Mammary epithelial cell (primary cell): ENCODE measurements at regions not wholly inside any gene's neighbourhood (a gene's known extent, or its start where the extent isn't known, plus 50 kb on each side); places are given as distances from the start of the nearest gene placed in this dataset.

ENCODE experiments used
- EZH2 ChIP-seq: IDR thresholded peaks from 2 replicates; pipeline ENCODE4 v1.6.1; 2012; ENCODE audit warnings: low read length, inconsistent platforms, borderline replicate concordance
- TF ChIP-seq, protein P1 (sequence below), 2 donors: IDR thresholded peaks in 1 of 2; conservative IDR thresholded peaks in 1 of 2; 2 replicates each; pipeline ENCODE4 v1.5.1; 2011 to 2012; ENCODE audit warnings: inconsistent platforms in 2 of 2, low read length in 2 of 2, mild to moderate bottlenecking in 2 of 2, control low read depth in 1 of 2, low read depth in 1 of 2; ENCODE audit not compliant: insufficient read depth in 1 of 2; ENCODE audit errors: extremely low read depth in 1 of 2

DNA sequence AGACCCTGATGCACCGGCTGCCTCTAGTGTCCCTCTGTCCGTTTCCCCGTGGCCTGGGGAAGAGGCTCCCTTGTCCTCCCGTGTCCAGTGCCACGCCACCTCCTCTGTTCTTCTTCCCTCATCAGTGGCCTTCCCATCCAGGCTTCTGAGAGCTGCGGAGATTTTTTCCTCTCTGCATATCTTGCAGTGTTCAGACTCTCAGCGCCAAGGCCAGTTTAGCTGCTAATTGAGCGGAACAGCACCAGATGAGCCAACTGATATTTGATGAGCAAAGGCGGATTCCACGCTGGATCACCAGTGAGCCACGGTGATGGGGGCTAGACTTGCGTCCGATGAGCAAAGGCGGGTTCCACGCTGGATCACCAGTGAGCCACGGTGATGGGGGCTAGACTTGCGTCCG, 257.6 kb downstream of the FOXL1 start:
- TF ChIP-seq, protein P1, sequence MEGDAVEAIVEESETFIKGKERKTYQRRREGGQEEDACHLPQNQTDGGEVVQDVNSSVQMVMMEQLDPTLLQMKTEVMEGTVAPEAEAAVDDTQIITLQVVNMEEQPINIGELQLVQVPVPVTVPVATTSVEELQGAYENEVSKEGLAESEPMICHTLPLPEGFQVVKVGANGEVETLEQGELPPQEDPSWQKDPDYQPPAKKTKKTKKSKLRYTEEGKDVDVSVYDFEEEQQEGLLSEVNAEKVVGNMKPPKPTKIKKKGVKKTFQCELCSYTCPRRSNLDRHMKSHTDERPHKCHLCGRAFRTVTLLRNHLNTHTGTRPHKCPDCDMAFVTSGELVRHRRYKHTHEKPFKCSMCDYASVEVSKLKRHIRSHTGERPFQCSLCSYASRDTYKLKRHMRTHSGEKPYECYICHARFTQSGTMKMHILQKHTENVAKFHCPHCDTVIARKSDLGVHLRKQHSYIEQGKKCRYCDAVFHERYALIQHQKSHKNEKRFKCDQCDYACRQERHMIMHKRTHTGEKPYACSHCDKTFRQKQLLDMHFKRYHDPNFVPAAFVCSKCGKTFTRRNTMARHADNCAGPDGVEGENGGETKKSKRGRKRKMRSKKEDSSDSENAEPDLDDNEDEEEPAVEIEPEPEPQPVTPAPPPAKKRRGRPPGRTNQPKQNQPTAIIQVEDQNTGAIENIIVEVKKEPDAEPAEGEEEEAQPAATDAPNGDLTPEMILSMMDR (conservative IDR thresholded peaks at IDR 0.05 in 1 of 2, IDR thresholded peaks at IDR 0.05 in 1 of 2; ENCODE audit: extremely low read depth in 1 of 2, insufficient read depth in 1 of 2, low read depth in 1 of 2, low read length in 2 of 2), result no peak
- TF ChIP-seq EZH2, result no peak
